Islet precursor cell (in vitro differentiated cells): ENCODE measurements at regions not wholly inside any gene's neighbourhood (a gene's known extent, or its start where the extent isn't known, plus 50 kb on each side); places are given as distances from the start of the nearest gene placed in this dataset.
"Not testable (repeated sequence)": the region's sequence is repeated elsewhere in the genome, so short reads cannot be mapped to it uniquely, and the experiment has no call there.

ENCODE experiments used
- DNase-seq: peaks from one replicate; pipeline ENCODE4 v3.0.0-alpha.2; 2018

GRCh38 chr7:9082203-9082602 is 648.8 kb downstream of the NXPH1 start:
- DNase-seq, result peak; percentile 66

GRCh38 chr7:9083837-9084236 is 650.4 kb downstream of the NXPH1 start:
- peak; percentile 65 for DNase-seq

GRCh38 chr7:9091282-9091681 is 657.9 kb downstream of the NXPH1 start:
- no peak for DNase-seq

GRCh38 chr7:9097565-9098060 is 664.2 kb downstream of the NXPH1 start:
- DNase-seq, result no peak

- DNase-seq, result no peak
These were observed 666.9 kb downstream of the NXPH1 start for GRCh38 chr7:9100289-9100688.

- no peak for DNase-seq
These were observed 669.4 kb downstream of the NXPH1 start for GRCh38 chr7:9102846-9103245.

- DNase-seq, result no peak
These were observed 673.3 kb downstream of the NXPH1 start for GRCh38 chr7:9106747-9107146.

- no peak for DNase-seq
These were observed 686.9 kb downstream of the NXPH1 start for GRCh38 chr7:9120331-9120730.

- no peak for DNase-seq
These were observed 690.9 kb downstream of the NXPH1 start for GRCh38 chr7:9124320-9124719.

GRCh38 chr7:9125246-9125645 is 691.8 kb downstream of the NXPH1 start:
- no peak for DNase-seq

GRCh38 chr7:9127901-9128300 is 694.5 kb downstream of the NXPH1 start:
- DNase-seq, result no peak

- DNase-seq, result no peak
These were observed 715.3 kb downstream of the NXPH1 start for GRCh38 chr7:9148687-9149086.

GRCh38 chr7:9149499-9150082 is 716.2 kb downstream of the NXPH1 start:
- DNase-seq, result no peak

GRCh38 chr7:9163691-9164090 is 730.3 kb downstream of the NXPH1 start:
- DNase-seq, result not testable (repeated sequence)

- no peak for DNase-seq
These were observed 742.5 kb downstream of the NXPH1 start for GRCh38 chr7:9175871-9176270.

GRCh38 chr7:9181356-9181755 is 747.9 kb downstream of the NXPH1 start:
- no peak for DNase-seq

GRCh38 chr7:9186730-9187129 is 753.3 kb downstream of the NXPH1 start:
- no peak for DNase-seq

GRCh38 chr7:9189703-9190102 is 756.3 kb downstream of the NXPH1 start:
- DNase-seq, result no peak

GRCh38 chr7:9192969-9193368 is 759.6 kb downstream of the NXPH1 start:
- DNase-seq, result no peak

GRCh38 chr7:9200626-9201025 is 767.2 kb downstream of the NXPH1 start:
- DNase-seq, result no peak

- DNase-seq, result no peak
These were observed 768.5 kb downstream of the NXPH1 start for GRCh38 chr7:9201928-9202327.

GRCh38 chr7:9204571-9204970 is 771.2 kb downstream of the NXPH1 start:
- DNase-seq, result no peak

GRCh38 chr7:9210114-9210513 is 776.7 kb downstream of the NXPH1 start:
- DNase-seq, result no peak

- no peak for DNase-seq
These were observed 783.8 kb downstream of the NXPH1 start for GRCh38 chr7:9217204-9217603.

- no peak for DNase-seq
These were observed 793.1 kb downstream of the NXPH1 start for GRCh38 chr7:9226500-9226899.
